ENCODE measurements at regions not wholly inside any gene's neighbourhood (a gene's known extent, or its start where the extent isn't known, plus 50 kb on each side); places are given as distances from the start of the nearest gene placed in this dataset.

DNA sequence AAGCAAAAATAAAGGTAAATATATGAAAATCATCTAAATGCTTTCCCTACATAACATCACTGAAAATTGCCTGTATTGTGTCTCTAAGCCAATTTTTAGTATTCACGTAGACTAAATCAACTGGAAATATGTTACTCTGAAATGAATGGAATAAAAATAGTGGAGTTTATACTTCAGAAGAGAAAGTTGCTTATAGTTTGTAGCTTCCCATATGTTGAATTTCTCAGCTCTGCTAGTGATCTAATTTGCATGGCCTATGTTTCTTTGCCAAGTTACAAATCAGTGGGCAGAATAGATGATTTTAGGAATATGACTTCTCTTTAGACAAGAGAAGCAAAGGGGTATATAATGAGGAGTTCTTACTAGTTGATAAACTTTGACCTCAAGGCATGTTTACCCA, 850.2 kb downstream of the OLFM4 start:
- TF ChIP-seq CTCF (IDR thresholded peaks at IDR 0.05; ENCODE audit: low read depth, low read length, poor library complexity, severe bottlenecking) = no peak
- TF ChIP-seq EZH2phosphoT487 (IDR thresholded peaks at IDR 0.05; ENCODE audit: borderline replicate concordance, low read length) = no peak
